ENCODE measurements at regions not wholly inside any gene's neighbourhood (a gene's known extent, or its start where the extent isn't known, plus 50 kb on each side); places are given as distances from the start of the nearest gene placed in this dataset.

DNA sequence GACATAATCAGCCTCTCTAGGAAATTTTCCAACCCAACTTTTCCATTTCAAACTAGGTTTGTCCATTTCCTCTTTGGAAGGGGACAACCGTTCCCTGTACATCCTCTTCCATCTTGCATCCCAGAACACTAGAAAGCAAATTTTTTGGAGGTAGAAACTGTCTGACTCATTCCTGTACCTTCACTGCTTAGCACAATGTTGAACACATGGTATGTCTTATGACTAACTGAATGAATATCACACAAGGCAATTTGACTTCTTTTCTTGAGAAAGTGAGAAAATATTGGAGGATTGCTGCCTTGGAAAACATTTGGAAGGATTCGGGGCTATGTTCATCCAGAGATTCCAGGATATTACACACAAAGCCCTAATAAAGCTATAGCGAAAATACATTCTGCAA, 289.1 kb downstream of the FGFR2 start:
- no peaks in the 10 kb centered on the region for H3K36me3 ChIP-seq
- H3K27ac ChIP-seq, result no peak overlapping the region
- WGBS, 2 donors (ENCODE audit: low coverage in 1 of 2), result 76 to 93% methylated on average over 3 of the region's 3 CpGs
- no peak for TF ChIP-seq POLR2A (IDR thresholded peaks at IDR 0.05)
- no peak for TF ChIP-seq POLR2AphosphoS5 (IDR thresholded peaks at IDR 0.05)
- in situ Hi-C loops (cut with MboI; ENCODE audit: low pct_ligation_motif_present in 1 of 4, low pct_unique_long_range_greater_than_20kb in 1 of 4, low sequenced_read_pairs in 3 of 4), result no loop called here
- no peaks in the 10 kb centered on the region for H3K9me3 ChIP-seq
- peaks cover 0 to 9% (median 1%) of the 10 kb centered on the region in 4 donors for H3K4me1 ChIP-seq
- H3K27me3 ChIP-seq, result no peaks in the 10 kb centered on the region
- no peak overlapping the region for H3K4me3 ChIP-seq
- intact Hi-C loops (cut with DNase I; ENCODE audit: low total_unique reads), result no loop called here
- no peak for DNase-seq

DNA sequence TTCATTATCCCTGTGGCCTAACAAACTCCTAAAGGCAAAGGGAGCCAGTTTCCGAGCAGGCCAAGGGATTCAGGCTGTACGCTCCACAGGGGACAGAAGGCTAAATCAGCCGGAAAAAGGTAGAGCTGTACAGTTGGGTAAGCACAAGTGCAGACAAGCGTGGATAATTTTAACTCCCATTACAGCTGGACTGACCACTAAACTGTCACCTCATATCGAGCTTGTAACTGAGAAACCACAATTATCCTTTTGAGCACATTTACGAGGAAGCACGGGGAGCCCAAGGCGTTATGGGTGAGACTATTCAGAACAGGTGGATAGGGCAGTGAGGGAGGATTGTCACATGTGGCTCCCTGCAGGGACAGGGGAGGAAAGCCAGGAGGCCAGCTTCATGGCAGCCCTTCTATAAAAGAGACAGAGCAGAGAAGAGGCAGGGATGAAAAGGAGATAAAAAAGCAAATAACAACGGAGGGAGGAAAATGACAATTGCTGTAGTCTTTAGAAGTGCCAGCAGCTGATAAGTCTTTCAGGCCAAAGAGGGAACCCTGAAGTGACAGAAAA, 288.0 kb downstream of the FGFR2 start:
- H3K4me3 ChIP-seq, result no peak overlapping the region
- H3K9me3 ChIP-seq, result no peaks in the 10 kb centered on the region
- in situ Hi-C loops (cut with MboI; ENCODE audit: low pct_ligation_motif_present in 1 of 4, low pct_unique_long_range_greater_than_20kb in 1 of 4, low sequenced_read_pairs in 3 of 4) (no loop called here), intact Hi-C loops (cut with DNase I; ENCODE audit: low total_unique reads) (no loop called here)
- peaks cover 0 to 9% (median 1%) of the 10 kb centered on the region in 4 donors for H3K4me1 ChIP-seq
- H3K27ac ChIP-seq, result peak overlapping the region in 2 of 4 donors; percentile 6 to 37
- DNase-seq, result no peak
- WGBS, 2 donors (ENCODE audit: low coverage in 1 of 2), result 24 to 34% methylated on average over 5 to 9 of the region's 9 CpGs
- no peaks in the 10 kb centered on the region for H3K27me3 ChIP-seq
- no peak for TF ChIP-seq EP300 (IDR thresholded peaks at IDR 0.05; ENCODE audit: low read depth)
- TF ChIP-seq POLR2AphosphoS5 (IDR thresholded peaks at IDR 0.05), result no peak
- TF ChIP-seq, protein P1, sequence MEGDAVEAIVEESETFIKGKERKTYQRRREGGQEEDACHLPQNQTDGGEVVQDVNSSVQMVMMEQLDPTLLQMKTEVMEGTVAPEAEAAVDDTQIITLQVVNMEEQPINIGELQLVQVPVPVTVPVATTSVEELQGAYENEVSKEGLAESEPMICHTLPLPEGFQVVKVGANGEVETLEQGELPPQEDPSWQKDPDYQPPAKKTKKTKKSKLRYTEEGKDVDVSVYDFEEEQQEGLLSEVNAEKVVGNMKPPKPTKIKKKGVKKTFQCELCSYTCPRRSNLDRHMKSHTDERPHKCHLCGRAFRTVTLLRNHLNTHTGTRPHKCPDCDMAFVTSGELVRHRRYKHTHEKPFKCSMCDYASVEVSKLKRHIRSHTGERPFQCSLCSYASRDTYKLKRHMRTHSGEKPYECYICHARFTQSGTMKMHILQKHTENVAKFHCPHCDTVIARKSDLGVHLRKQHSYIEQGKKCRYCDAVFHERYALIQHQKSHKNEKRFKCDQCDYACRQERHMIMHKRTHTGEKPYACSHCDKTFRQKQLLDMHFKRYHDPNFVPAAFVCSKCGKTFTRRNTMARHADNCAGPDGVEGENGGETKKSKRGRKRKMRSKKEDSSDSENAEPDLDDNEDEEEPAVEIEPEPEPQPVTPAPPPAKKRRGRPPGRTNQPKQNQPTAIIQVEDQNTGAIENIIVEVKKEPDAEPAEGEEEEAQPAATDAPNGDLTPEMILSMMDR (IDR thresholded peaks at IDR 0.05), result no peak
- no peak for TF ChIP-seq POLR2A (IDR thresholded peaks at IDR 0.05)
- H3K36me3 ChIP-seq, result no peaks in the 10 kb centered on the region

DNA sequence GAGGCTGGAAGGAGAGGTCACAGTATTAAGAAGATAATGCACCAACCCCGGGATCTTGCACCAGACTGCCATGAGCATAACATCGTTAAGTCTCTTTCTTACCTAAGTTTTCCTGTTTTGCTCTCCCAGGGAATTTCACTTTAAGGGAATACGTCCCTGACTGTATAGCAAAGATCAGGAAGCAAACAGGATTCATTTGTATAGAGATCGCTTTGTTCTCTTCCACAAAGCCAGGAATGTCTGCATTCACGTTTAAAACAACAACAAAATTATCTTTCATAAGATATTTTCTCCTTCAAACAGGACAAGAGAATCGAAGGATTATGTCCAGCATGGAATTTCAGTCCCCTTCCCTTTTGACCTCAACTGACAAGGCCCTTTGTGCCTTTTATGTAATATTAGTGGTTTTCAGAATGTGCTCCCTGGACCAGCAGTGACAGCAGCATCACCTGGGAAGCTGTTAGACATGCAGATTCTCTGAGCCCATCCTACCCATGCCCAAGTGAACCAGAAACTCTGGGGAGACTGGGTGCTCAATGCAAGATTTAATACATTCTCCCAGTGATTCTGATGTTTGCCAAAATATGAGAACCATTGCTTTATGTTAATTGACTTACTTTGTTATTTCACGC, 286.3 kb downstream of the FGFR2 start:
- Histone ChIP-seq H3K36me3 (no peaks in the 10 kb centered on the region), H3K9me3 (no peaks in the 10 kb centered on the region), H3K4me1 (peaks cover 0 to 9% (median 1%) of the 10 kb centered on the region in 4 donors), H3K27ac (peak overlapping the region in 3 of 4 donors; percentile 55 to 72 (median 61)), H3K4me3 (no peak overlapping the region), H3K27me3 (no peaks in the 10 kb centered on the region)
- in situ Hi-C loops (cut with MboI; ENCODE audit: low pct_ligation_motif_present in 1 of 4, low pct_unique_long_range_greater_than_20kb in 1 of 4, low sequenced_read_pairs in 3 of 4) (no loop called here), intact Hi-C loops (cut with DNase I; ENCODE audit: low total_unique reads) (no loop called here)
- TF ChIP-seq EP300 (IDR thresholded peaks at IDR 0.05; ENCODE audit: low read depth) (no peak), POLR2AphosphoS5 (IDR thresholded peaks at IDR 0.05) (no peak), POLR2A (IDR thresholded peaks at IDR 0.05) (no peak)
- TF ChIP-seq, protein P1 (IDR thresholded peaks at IDR 0.05), result no peak
- no peak for DNase-seq
- WGBS, 2 donors (ENCODE audit: low coverage in 1 of 2), result 42 to 45% methylated on average over 6 to 7 of the region's 7 CpGs

DNA sequence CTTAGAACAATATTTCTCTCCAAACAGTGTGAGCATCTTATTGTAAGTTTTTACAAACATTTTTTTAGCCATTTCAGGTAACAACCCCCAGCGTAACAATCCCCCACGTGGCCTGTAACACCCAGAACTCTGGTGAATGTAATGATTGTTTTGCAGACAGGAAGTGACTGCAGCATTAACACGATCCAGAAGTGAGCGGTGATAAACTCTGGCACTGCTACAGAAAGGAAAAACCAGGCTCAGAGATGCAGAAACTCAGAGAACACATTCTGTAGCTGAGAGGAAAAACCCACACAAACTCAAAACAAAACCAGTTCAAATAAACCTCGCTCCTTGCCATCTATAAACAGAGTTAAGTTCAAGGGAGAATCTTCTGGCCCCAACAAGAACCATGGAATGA, 285.7 kb downstream of the FGFR2 start:
- 8 to 22% methylated on average over 5 of the region's 5 CpGs for WGBS, 2 donors (ENCODE audit: low coverage in 1 of 2)
- in situ Hi-C loops (cut with MboI; ENCODE audit: low pct_ligation_motif_present in 1 of 4, low pct_unique_long_range_greater_than_20kb in 1 of 4, low sequenced_read_pairs in 3 of 4), result no loop called here
- Histone ChIP-seq H3K9me3 (no peaks in the 10 kb centered on the region), H3K36me3 (no peaks in the 10 kb centered on the region), H3K27ac (peak overlapping the region; percentile 4 to 72 (median 58)), H3K4me1 (peaks cover 0 to 9% (median 1%) of the 10 kb centered on the region in 4 donors), H3K4me3 (no peak overlapping the region), H3K27me3 (no peaks in the 10 kb centered on the region)
- TF ChIP-seq POLR2A (IDR thresholded peaks at IDR 0.05), result no peak
- no peak for TF ChIP-seq EP300 (IDR thresholded peaks at IDR 0.05; ENCODE audit: low read depth)
- peak in 2 of 3 donors; percentile 13 to 52 for TF ChIP-seq POLR2AphosphoS5 (IDR thresholded peaks at IDR 0.05)
- no peak for DNase-seq
- intact Hi-C loops (cut with DNase I; ENCODE audit: low total_unique reads), result no loop called here

DNA sequence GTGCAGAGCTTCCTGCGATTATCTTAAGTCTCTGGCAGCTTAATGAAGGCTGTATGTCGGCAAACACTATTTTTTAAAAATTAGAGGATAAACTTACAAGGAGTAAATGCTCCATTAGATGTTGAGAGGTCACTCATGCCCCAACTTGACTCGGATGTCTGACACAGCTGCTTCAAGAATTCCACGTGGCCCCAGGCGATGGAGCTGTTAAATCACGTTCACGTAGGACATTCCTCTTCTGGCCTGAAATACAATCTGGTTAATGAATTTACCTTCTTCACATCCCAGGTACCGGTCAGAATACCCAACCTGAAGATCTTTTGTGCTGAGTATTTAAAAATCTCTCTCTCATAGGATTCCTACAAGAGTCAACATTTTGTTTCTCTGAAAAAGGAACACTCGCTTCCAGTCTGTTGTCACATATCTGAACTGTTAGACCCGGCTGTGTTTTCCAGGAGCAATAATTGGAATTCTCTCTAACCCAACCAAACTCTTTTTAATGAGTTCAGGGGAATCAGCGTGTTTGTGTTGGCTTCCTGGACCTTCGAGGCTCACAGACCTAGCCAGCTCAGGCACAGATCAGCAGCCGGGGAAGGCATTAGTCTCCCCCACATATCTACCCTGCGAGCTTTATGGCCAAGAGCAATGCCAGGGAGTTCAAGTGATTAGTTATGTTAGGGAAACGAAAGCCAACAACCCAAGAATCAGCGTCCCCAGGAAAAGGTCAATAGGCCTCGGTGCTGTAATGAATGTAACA, 284.9 kb downstream of the FGFR2 start:
- intact Hi-C loops (cut with DNase I; ENCODE audit: low total_unique reads), result no loop called here

More for the DNA sequence above, 284.9 kb downstream of the FGFR2 start:
- Histone ChIP-seq H3K36me3 (no peaks in the 10 kb centered on the region), H3K4me3 (no peak overlapping the region), H3K9me3 (no peaks in the 10 kb centered on the region), H3K27me3 (no peaks in the 10 kb centered on the region), H3K4me1 (peaks cover 0 to 9% (median 1%) of the 10 kb centered on the region in 4 donors), H3K27ac (peak overlapping the region; percentile 4 to 72 (median 58))
- 70 to 92% methylated on average over 16 to 17 of the region's 17 CpGs for WGBS, 2 donors (ENCODE audit: low coverage in 1 of 2)
- in situ Hi-C loops (cut with MboI; ENCODE audit: low pct_ligation_motif_present in 1 of 4, low pct_unique_long_range_greater_than_20kb in 1 of 4, low sequenced_read_pairs in 3 of 4), result no loop called here
- DNase-seq, result no peak
- TF ChIP-seq EP300 (IDR thresholded peaks at IDR 0.05; ENCODE audit: low read depth) (no peak), POLR2AphosphoS5 (IDR thresholded peaks at IDR 0.05) (no peak), POLR2A (IDR thresholded peaks at IDR 0.05) (no peak)
- TF ChIP-seq, protein P1 (IDR thresholded peaks at IDR 0.05), result no peak
